Caco-2 (cell line): ENCODE measurements at regions not wholly inside any gene's neighbourhood (a gene's known extent, or its start where the extent isn't known, plus 50 kb on each side); places are given as distances from the start of the nearest gene placed in this dataset.
A peak's percentile ranks its signal among the peaks of the same experiment; 100 is the strongest.

Source experiments
- BruUV-seq: library from RNA; stranded (reverse); fragments of 400-500 nt; replicated peaks from 2 replicates; lab custom pipeline; 2021; lab: Mats Ljungman, UMichigan
- CTCF ChIA-PET: fragments of 300-600 bp; sonication (Branson Sonifier 250); formaldehyde crosslinking; loops from one replicate; lab custom pipeline; 2022; ENCODE audit warnings: antibody characterized with exemption; lab: Charles Lee
- POLR2A ChIA-PET: fragments of 300-600 bp; sonication (Branson Sonifier 250); formaldehyde crosslinking; loops from one replicate; lab custom pipeline; 2022; ENCODE audit warnings: antibody characterized with exemption; lab: Charles Lee
- DNase-seq, 2 experiments: peaks; one replicate each; pipeline versions ENCODE4 v3.0.0 to v3.0.0-alpha.2; 2020 to 2022
- H3K27me3 ChIP-seq: replicated peaks from 2 replicates; pipeline ENCODE4 v1.6.0; 2011; ENCODE audit warnings: low read length; ENCODE audit not compliant: control insufficient read depth, insufficient read depth
- H3K36me3 ChIP-seq: 2 replicates; pipeline ENCODE4 v1.5.1; 2011; ENCODE audit warnings: low read length; ENCODE audit not compliant: control insufficient read depth, insufficient read depth
- H3K4me1 ChIP-seq: fragments of 250-450 bp; sonication (Bioruptor Pico); 2 replicates; pipeline ENCODE4 v1.5.1; 2020; ENCODE audit warnings: mild to moderate bottlenecking
- H3K4me3 ChIP-seq: 2 replicates; pipeline ENCODE4 v1.5.1; 2011; ENCODE audit warnings: low read depth, mild to moderate bottlenecking, control low read depth, low read length
- H3K9me3 ChIP-seq: fragments of 250-450 bp; sonication (Bioruptor Pico); 2 replicates; pipeline ENCODE4 v1.5.1; 2020; ENCODE audit warnings: mild to moderate bottlenecking, moderate library complexity
- H3K27ac Mint-ChIP-seq: one replicate; pipeline ENCODE4 v1.8.0; 2022; ENCODE audit warnings: mixed read lengths; ENCODE audit not compliant: unreplicated experiment
- H3K27me3 Mint-ChIP-seq: one replicate; pipeline ENCODE4 v1.8.0; 2022; ENCODE audit warnings: mixed read lengths; ENCODE audit not compliant: insufficient read depth, unreplicated experiment
- H3K36me3 Mint-ChIP-seq: one replicate; pipeline ENCODE4 v1.8.0; 2022; ENCODE audit warnings: mild to moderate bottlenecking, mixed read lengths; ENCODE audit not compliant: insufficient read depth, unreplicated experiment
- H3K4me1 Mint-ChIP-seq: one replicate; pipeline ENCODE4 v1.8.0; 2022; ENCODE audit warnings: low read depth, mixed read lengths; ENCODE audit not compliant: unreplicated experiment
- H3K4me3 Mint-ChIP-seq: one replicate; pipeline ENCODE4 v1.8.0; 2022; ENCODE audit warnings: mild to moderate bottlenecking, moderate library complexity, mixed read lengths; ENCODE audit not compliant: unreplicated experiment
- H3K9me3 Mint-ChIP-seq: one replicate; pipeline ENCODE4 v1.8.0; 2022; ENCODE audit warnings: mixed read lengths; ENCODE audit not compliant: unreplicated experiment
- intact Hi-C: fragments of 100-400 bp; cut with micrococcal nuclease; formaldehyde crosslinking; loops from one replicate; pipeline ENCODE4 v1.10.0; 2022; ENCODE audit not compliant: unreplicated experiment
- TF ChIP-seq, protein P1 (sequence below), 2 experiments: fragments of 200-600 bp in 1 of 2; IDR thresholded peaks; 1 replicate in 1 of 2; 2 replicates in 1 of 2; pipeline versions ENCODE4 v1.5.1 to v1.8.0; 2011 to 2022; ENCODE audit warnings: antibody characterized with exemption in 1 of 2, control low read depth in 1 of 2, inconsistent platforms in 1 of 2, low read depth in 1 of 2, low read length in 1 of 2, mild to moderate bottlenecking in 1 of 2, moderate library complexity in 1 of 2; ENCODE audit not compliant: insufficient read depth in 1 of 2, severe bottlenecking in 1 of 2, unreplicated experiment in 1 of 2

DNA sequence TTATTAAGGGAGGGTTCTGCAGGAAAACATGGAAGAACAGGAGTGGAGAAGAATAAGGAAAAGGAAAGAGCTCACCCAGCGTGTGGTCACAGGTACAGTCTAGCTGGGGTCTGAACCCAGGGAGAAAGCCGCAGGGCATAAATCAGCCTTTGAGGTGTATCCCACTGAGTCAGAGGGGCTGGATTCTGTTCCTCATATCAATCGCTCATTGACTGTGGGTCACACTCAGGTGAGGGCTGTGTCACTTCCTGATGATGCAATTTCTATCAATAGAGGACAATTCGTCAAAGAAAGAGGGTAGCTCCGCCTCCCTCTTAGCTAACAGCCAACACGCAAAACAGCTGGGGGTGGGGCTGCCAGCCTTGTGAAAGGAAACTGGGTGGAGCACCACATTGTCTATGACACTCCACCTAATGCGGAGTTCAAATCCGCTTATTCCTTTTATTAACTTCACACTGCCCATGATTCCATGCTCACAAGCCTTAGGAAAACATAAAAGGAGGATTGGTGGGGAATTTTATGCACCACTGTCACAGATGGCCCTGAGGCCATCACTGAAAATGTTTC lies 176.2 kb downstream of the ICE1 start:
- no peaks in the 10 kb centered on the region for H3K4me1 Mint-ChIP-seq
- H3K27ac Mint-ChIP-seq = no peak overlapping the region
- Histone ChIP-seq H3K4me3 (no peak overlapping the region), H3K27me3 (no peaks in the 10 kb centered on the region), H3K4me1 (no peaks in the 10 kb centered on the region), H3K36me3 (no peaks in the 10 kb centered on the region), H3K9me3 (no peaks in the 10 kb centered on the region)
- no peak overlapping the region for H3K4me3 Mint-ChIP-seq
- ChIA-PET CTCF (no interaction called here), POLR2A (no interaction called here)
- no peaks in the 10 kb centered on the region for H3K36me3 Mint-ChIP-seq
- BruUV-seq = no TSS peak
- TF ChIP-seq, protein P1, sequence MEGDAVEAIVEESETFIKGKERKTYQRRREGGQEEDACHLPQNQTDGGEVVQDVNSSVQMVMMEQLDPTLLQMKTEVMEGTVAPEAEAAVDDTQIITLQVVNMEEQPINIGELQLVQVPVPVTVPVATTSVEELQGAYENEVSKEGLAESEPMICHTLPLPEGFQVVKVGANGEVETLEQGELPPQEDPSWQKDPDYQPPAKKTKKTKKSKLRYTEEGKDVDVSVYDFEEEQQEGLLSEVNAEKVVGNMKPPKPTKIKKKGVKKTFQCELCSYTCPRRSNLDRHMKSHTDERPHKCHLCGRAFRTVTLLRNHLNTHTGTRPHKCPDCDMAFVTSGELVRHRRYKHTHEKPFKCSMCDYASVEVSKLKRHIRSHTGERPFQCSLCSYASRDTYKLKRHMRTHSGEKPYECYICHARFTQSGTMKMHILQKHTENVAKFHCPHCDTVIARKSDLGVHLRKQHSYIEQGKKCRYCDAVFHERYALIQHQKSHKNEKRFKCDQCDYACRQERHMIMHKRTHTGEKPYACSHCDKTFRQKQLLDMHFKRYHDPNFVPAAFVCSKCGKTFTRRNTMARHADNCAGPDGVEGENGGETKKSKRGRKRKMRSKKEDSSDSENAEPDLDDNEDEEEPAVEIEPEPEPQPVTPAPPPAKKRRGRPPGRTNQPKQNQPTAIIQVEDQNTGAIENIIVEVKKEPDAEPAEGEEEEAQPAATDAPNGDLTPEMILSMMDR (IDR thresholded peaks at IDR 0.05; ENCODE audit: insufficient read depth in 1 of 2, low read depth in 1 of 2, low read length in 1 of 2, severe bottlenecking in 1 of 2, unreplicated experiment in 1 of 2) = no peak
- DNase-seq = peak in 1 of 2 experiments; percentile 9
- intact Hi-C loops = no loop called here
- H3K9me3 Mint-ChIP-seq = peaks cover 23% of the 10 kb centered on the region
- H3K27me3 Mint-ChIP-seq = no peaks in the 10 kb centered on the region

DNA sequence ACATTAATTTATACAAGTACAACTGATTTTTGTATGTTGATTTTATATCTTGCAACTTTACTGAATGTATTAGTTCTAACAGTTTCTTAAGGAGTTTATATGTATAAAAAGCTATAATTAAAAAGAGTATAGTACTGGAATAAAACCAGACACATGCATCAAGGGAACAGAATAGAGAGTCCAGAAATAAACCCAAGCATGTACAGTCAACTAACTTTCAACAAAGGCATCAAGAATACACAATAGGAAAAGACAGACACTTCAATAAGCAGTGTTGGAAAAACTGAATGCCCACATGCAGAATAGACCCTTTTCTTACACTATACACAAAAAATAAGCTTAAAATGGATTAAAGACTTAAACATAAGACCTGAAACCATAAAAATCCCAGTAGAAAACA lies 170.9 kb downstream of the ICE1 start:
- ChIA-PET CTCF (no interaction called here), POLR2A (no interaction called here)
- no peak for DNase-seq
- Histone ChIP-seq H3K9me3 (no peaks in the 10 kb centered on the region), H3K36me3 (no peaks in the 10 kb centered on the region), H3K27me3 (no peaks in the 10 kb centered on the region), H3K4me3 (no peak overlapping the region), H3K4me1 (no peaks in the 10 kb centered on the region)
- Mint-ChIP-seq H3K4me1 (no peaks in the 10 kb centered on the region), H3K27ac (no peak overlapping the region), H3K9me3 (peaks cover 14% of the 10 kb centered on the region), H3K36me3 (no peaks in the 10 kb centered on the region), H3K27me3 (no peaks in the 10 kb centered on the region), H3K4me3 (no peak overlapping the region)
- intact Hi-C loops = no loop called here
- no TSS peak for BruUV-seq
- TF ChIP-seq, protein P1 (IDR thresholded peaks at IDR 0.05; ENCODE audit: insufficient read depth in 1 of 2, low read depth in 1 of 2, low read length in 1 of 2, severe bottlenecking in 1 of 2, unreplicated experiment in 1 of 2) = no peak

DNA sequence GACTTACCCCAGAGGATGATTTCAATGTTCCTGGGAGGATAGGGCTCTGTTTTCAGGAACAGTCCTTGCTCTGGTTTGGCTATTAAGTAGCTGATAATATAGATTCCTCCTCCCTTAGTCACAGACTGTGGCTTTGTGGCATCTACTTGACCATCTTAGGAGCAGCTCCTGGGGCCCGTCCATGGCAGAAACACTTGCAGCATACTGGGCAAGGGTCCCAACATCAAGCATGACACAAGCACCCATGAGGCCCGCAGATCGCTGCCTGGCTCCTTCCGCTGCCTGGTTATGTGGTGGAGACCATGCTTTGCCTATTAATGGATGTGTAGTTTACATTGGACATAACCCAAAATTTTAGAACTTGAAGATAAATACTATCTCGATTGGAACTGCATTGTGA lies 170.1 kb downstream of the ICE1 start:
- intact Hi-C loops = no loop called here
- BruUV-seq = no TSS peak
- Histone ChIP-seq H3K4me1 (no peaks in the 10 kb centered on the region), H3K9me3 (no peaks in the 10 kb centered on the region), H3K4me3 (no peak overlapping the region), H3K36me3 (no peaks in the 10 kb centered on the region), H3K27me3 (no peaks in the 10 kb centered on the region)
- no peak for DNase-seq
- H3K9me3 Mint-ChIP-seq = peaks cover 17% of the 10 kb centered on the region
- TF ChIP-seq, protein P1 (IDR thresholded peaks at IDR 0.05; ENCODE audit: insufficient read depth in 1 of 2, low read depth in 1 of 2, low read length in 1 of 2, severe bottlenecking in 1 of 2, unreplicated experiment in 1 of 2) = no peak
- H3K4me1 Mint-ChIP-seq = no peaks in the 10 kb centered on the region
- H3K27me3 Mint-ChIP-seq = no peaks in the 10 kb centered on the region
- no peak overlapping the region for H3K27ac Mint-ChIP-seq
- CTCF ChIA-PET = no interaction called here
- POLR2A ChIA-PET = no interaction called here
- H3K36me3 Mint-ChIP-seq = no peaks in the 10 kb centered on the region
- H3K4me3 Mint-ChIP-seq = no peak overlapping the region
